Retinal pigment epithelial cell (primary cell): ENCODE measurements at regions not wholly inside any gene's neighbourhood (a gene's known extent, or its start where the extent isn't known, plus 50 kb on each side); places are given as distances from the start of the nearest gene placed in this dataset.
"Not testable (repeated sequence)": the region's sequence is repeated elsewhere in the genome, so short reads cannot be mapped to it uniquely, and the experiment has no call there.

Source experiments
- DNase-seq: peaks from one replicate; pipeline ENCODE4 v3.0.0-alpha.2; 2010; ENCODE audit warnings: low read depth
- H3K4me3 ChIP-seq: 2 replicates; pipeline ENCODE4 v1.5.1; 2011; ENCODE audit warnings: mild to moderate bottlenecking, low read length, control low read depth, moderate library complexity
- CTCF ChIP-seq: conservative IDR thresholded peaks from 2 replicates; pipeline ENCODE4 v1.5.1; 2011; ENCODE audit warnings: low read depth, low read length, control low read depth, inconsistent platforms

GRCh38 chr4:163680386-163681098 is 186.1 kb downstream of the TMA16 start:
- TF ChIP-seq CTCF, result no peak
- DNase-seq, result no peak
- H3K4me3 ChIP-seq, result no peak overlapping the region

- DNase-seq, result no peak
- TF ChIP-seq CTCF, result peak; percentile 52
- no peak overlapping the region for H3K4me3 ChIP-seq
Measured at GRCh38 chr4:163681208-163681821, 186.8 kb downstream of the TMA16 start.

- no peak for DNase-seq
- H3K4me3 ChIP-seq, result no peak overlapping the region
- TF ChIP-seq CTCF, result no peak
Measured at GRCh38 chr4:163688856-163689255, 194.4 kb downstream of the TMA16 start.

- DNase-seq, result no peak
- TF ChIP-seq CTCF, result no peak
- no peak overlapping the region for H3K4me3 ChIP-seq
Measured at GRCh38 chr4:163693211-163693610, 198.7 kb downstream of the TMA16 start.

GRCh38 chr4:163693776-163694175 is 199.3 kb downstream of the TMA16 start:
- DNase-seq, result no peak
- H3K4me3 ChIP-seq, result no peak overlapping the region
- TF ChIP-seq CTCF, result no peak

GRCh38 chr4:163694385-163694784 is 199.9 kb downstream of the TMA16 start:
- TF ChIP-seq CTCF, result no peak

GRCh38 chr4:163697121-163697520 is 202.6 kb downstream of the TMA16 start:
- no peak overlapping the region for H3K4me3 ChIP-seq
- no peak for DNase-seq
- no peak for TF ChIP-seq CTCF

More at GRCh38 chr4:163694385-163694784, 199.9 kb downstream of the TMA16 start:
- no peak overlapping the region for H3K4me3 ChIP-seq
- no peak for DNase-seq

- H3K4me3 ChIP-seq, DNase-seq: not testable (repeated sequence)
Measured at GRCh38 chr4:163700383-163700782, 205.9 kb downstream of the TMA16 start.
